NCI-H2029 (cell line): ENCODE measurements at regions not wholly inside any gene's neighbourhood (a gene's known extent, or its start where the extent isn't known, plus 50 kb on each side); places are given as distances from the start of the nearest gene placed in this dataset.

Source experiments
- DNase-seq: peaks from one replicate; lab custom pipeline; 2025; lab: John Stamatoyannopoulos, UW

DNA sequence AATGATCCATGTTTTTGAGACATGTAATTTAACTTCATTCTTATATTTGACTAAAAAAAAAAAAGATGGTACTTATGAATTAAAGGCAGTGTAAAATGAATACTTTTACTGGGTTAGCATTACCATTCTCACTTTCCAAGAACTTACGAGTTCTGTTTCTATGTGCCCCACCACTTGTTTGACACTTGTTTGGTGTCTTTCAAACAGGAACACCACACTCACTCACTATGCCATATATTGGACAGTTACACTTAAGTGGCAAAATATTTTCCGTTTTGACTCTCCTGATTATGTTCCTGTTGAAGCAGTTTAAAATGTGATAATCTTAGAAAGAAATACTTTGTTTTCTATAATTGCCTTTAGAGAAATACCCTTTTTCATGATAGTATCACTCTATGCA lies 56.6 kb upstream of the ATXN7L3B start:
- DNase-seq = no peak

DNA sequence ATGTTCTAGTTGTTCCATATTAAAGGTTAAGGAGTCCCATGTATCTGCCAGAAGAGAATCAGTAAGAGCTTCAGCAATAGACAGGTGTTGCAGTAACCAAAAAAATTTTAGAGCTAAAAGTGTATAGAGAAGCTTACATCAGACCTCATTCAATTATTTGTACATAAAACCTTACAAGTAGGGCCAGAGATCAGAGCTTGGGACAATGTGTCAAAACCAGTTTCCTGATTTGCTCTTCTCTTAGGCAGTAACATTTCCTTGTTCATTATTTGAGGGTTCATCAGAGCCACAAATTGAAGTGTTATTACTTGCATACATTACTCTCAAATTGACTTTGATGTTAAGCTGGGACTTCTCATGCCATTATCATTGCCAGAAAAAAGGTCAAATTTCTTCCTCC lies 55.5 kb upstream of the ATXN7L3B start:
- no peak for DNase-seq

DNA sequence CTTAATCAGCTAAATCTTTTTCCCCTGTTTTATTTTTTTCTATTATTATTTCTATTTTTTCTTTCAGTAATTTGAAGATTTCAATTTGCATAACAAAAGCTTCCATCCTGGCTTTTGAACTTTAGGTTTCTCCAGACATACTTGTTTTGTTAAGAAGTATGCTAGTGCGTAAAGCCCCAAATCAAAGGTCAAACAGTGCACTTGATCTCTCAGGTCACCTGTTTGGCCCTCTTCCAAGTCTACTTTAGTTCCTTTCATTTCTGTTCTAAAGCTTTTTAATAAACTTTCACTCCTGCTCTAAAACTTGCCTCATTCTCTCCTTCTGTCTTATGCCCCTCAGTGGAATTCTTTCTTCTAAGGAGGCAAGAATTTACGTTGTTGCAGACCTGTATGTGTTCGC lies 54.6 kb upstream of the ATXN7L3B start:
- DNase-seq = no peak
